GM12865 (cell line): ENCODE measurements at regions not wholly inside any gene's neighbourhood (a gene's known extent, or its start where the extent isn't known, plus 50 kb on each side); places are given as distances from the start of the nearest gene placed in this dataset.
"Not testable (repeated sequence)": the region's sequence is repeated elsewhere in the genome, so short reads cannot be mapped to it uniquely, and the experiment has no call there.

Experiments used
- DNase-seq: peaks from one replicate; pipeline ENCODE4 v3.0.0; 2010; ENCODE audit warnings: low read depth
- H3K4me3 ChIP-seq: 2 replicates; pipeline ENCODE4 v1.5.1; 2011; ENCODE audit warnings: mild to moderate bottlenecking, low read depth, low read length, control low read depth
- TF ChIP-seq, protein P1 (sequence below): IDR thresholded peaks from 2 replicates; pipeline ENCODE4 v1.5.1; 2011; ENCODE audit warnings: low read length, control low read depth, low read depth, inconsistent platforms; ENCODE audit not compliant: insufficient read depth; ENCODE audit errors: missing control alignments

DNA sequence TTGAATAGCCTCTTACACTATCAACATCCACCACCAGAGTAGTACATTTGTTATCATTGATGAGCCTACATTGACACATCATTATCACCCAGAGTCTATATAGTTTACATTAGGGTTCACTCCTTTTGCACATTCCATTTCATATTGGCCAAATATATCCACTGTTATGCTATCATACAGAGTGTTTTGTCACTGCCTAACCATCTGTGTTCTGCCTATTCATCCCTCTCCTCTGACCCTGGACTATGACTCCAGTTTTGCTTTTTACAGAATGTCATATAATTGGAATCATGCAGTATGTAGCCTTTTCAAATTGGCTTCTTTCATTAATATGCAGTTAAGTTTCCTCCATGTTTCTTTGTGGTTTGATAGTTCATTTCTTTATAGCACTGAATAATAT lies 904.7 kb downstream of the TLE1 start:
- DNase-seq, result no peak
- TF ChIP-seq, protein P1, sequence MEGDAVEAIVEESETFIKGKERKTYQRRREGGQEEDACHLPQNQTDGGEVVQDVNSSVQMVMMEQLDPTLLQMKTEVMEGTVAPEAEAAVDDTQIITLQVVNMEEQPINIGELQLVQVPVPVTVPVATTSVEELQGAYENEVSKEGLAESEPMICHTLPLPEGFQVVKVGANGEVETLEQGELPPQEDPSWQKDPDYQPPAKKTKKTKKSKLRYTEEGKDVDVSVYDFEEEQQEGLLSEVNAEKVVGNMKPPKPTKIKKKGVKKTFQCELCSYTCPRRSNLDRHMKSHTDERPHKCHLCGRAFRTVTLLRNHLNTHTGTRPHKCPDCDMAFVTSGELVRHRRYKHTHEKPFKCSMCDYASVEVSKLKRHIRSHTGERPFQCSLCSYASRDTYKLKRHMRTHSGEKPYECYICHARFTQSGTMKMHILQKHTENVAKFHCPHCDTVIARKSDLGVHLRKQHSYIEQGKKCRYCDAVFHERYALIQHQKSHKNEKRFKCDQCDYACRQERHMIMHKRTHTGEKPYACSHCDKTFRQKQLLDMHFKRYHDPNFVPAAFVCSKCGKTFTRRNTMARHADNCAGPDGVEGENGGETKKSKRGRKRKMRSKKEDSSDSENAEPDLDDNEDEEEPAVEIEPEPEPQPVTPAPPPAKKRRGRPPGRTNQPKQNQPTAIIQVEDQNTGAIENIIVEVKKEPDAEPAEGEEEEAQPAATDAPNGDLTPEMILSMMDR, result no peak
- no peak overlapping the region for H3K4me3 ChIP-seq

DNA sequence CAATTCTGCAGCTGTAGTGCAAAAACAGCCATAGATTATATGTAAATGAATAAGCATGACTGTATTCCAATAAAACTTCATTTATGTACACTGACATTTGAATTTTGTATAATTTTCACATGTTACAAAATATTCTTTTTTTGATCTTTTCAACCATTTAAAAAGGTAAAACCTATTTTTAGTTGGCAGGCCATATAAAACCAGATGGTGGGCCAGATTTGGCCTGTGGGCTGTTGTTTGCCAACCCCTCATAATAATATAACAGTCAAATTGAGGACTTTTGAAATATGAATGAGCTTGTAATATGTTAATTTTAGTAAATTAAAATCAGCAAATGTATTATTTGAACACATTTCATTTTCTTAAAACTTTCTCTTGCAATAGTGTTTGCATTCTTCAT lies 913.4 kb downstream of the TLE1 start:
- TF ChIP-seq, protein P1, result no peak
- no peak overlapping the region for H3K4me3 ChIP-seq
- DNase-seq, result no peak

DNA sequence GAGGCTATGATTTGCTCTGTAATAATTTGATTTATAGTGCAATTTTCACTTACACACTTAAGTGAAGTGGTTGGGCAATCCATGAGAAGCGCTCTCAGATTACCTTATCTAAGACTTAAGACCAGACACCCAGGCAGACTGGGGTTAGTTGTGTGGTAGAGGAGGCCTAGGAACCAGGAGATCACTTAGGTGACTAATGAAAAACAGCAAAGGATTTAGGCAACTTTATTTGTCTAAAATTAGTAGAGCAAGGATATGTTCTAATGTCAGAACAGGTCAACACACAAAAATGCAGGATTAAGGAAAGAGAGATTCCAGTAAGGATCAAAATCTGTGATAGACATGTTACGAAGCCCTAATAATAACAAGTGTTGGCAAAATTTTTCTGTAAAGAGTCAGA lies 913.8 kb downstream of the TLE1 start:
- no peak for DNase-seq
- TF ChIP-seq, protein P1, result no peak
- no peak overlapping the region for H3K4me3 ChIP-seq

DNA sequence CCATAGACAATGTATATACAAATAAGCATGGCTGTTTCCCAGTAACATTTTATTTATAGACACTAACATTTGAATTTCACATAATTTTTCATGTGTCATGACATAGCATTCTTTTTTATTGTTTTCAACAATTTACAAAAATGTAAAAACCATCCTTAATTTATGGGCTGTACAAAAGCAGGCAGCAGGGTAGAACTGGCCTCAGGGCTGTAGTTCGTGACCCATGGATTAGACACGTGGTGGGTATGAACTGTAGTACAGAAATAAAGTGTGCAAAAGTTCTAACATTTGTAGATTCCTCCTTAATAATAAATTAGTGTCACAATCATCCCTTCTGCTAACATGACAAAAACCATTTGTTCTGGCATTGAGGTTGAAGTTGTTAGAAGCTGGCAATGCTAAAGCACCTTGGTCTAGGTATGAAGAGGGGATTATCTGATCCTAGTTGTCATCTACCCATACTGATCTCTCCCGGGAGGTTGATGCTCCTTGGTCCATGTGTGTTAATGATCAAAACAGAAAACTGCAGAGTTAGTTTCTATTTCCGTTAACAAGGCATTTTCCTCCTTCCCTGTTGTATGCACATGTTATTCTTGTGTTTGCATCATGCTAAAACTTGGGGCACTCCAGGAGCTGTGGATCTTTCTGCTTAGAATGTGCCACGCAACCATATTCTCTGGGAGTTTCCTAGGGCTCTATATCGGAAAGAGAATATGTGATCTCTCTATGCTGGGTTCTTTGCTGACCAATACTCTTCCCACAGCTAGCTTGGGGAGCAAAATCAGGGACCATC lies 917.6 kb downstream of the TLE1 start:
- DNase-seq, result no peak
- TF ChIP-seq, protein P1, result no peak
- H3K4me3 ChIP-seq, result no peak overlapping the region

DNA sequence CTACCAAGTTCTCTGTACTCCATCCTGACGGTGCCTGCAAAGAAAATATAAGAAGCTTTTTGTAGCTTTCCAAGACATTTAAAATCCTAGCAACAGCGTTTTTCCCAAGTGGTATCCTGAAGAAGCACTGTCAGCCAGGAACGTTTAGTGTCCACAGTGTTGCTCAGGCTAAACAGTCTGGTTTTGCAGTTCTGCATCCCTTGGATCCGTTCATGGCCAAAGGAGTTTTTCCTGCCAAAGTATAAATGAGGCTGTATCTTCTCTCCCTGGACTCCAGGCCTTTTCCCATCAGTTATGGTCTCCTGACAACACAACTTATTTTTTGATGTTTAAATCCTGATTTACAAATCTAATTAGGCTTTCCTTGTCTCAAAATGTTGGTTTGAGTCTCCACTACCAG lies 925.8 kb downstream of the TLE1 start:
- H3K4me3 ChIP-seq, result no peak overlapping the region
- TF ChIP-seq, protein P1, result no peak
- no peak for DNase-seq

DNA sequence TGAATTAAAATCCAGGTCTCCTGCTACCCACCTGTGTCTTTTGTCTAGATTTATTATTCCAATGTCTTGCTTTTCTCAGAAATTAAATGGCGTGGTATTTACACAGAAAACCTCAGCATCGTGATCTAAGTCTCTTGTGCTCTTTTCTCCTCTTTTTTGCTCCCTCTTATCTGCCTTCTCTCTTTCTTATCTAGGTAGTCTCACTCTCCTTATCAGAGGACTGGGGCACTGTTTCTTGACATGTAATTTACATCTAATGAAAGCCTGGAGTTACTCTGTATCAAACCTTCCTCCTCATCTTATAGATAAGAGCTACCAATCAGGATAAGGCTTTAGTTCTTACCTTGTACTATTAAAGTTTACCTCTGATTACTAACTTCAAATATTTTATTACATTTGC lies 933.8 kb downstream of the TLE1 start:
- DNase-seq, result no peak
- no peak overlapping the region for H3K4me3 ChIP-seq
- TF ChIP-seq, protein P1, result no peak

DNA sequence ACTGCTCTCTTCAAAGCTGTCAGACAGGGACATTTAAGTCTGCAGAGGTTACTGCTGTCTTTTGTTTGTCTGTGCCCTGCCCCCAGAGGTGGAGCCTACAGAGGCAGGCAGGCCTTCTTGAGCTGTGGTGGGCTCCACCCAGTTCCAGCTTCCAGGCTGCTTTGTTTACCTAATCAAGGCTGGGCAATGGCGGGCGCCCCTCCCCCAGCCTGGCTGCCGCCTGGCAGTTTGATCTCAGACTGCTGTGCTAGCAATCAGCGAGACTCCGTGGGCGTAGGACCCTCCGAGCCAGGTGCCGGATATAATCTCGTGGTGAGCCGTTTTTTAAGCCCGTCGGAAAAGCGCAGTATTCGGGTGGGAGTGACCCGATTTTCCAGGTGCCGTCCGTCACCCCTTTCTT lies 942.3 kb downstream of the TLE1 start:
- DNase-seq, H3K4me3 ChIP-seq: not testable (repeated sequence)
